Left renal pelvis (tissue), 4 donors: ENCODE measurements at regions not wholly inside any gene's neighbourhood (a gene's known extent, or its start where the extent isn't known, plus 50 kb on each side); places are given as distances from the start of the nearest gene placed in this dataset.

ENCODE experiments used
- DNase-seq, 4 donors: peaks; one replicate each; pipeline ENCODE4 v3.0.0-alpha.2; 2013; ENCODE audit warnings: low read depth in 4 of 4, low spot score in 3 of 4

DNA sequence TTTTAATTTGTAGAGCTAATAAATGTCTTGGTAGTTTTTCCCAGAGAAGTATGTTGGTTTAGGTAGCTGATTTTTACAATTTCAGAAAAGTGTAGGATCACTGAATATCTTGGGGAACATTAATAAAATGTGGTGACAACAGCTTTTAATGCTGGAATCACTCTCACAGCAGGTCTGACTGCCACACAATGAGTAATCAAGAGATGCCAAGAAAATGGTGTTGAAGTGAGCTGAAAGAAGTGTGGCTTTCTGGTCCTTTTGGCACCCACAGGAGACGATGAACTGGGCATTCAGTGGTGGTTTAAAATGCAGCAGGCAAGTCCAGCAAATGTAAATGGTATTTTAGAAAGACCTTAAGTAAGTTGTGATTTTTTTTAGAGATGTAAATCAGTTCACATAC is 175.8 kb downstream of the CBLN2 start:
- no peak for DNase-seq

- DNase-seq, result no peak
Observed at GRCh38 chr18:72360634-72361033, 183.5 kb downstream of the CBLN2 start.

DNA sequence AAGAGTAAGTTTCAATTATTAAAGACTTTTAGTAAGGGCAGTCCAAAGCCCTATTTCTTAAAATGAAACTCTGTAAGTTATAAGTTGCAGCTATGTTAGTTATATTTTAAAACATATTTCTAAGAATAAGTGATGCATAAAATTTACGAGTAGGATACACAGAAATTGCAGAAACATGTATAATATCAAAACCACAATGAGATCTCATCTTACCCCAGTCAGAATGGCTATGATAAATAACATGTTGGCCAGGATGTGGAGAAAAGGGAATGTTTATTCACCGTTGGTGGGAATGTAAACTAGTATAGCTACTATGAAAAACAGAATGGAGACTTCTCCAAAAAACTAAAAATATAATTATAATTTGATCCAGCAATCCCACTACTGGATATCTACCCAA is 201.2 kb downstream of the CBLN2 start:
- no peak for DNase-seq

DNA sequence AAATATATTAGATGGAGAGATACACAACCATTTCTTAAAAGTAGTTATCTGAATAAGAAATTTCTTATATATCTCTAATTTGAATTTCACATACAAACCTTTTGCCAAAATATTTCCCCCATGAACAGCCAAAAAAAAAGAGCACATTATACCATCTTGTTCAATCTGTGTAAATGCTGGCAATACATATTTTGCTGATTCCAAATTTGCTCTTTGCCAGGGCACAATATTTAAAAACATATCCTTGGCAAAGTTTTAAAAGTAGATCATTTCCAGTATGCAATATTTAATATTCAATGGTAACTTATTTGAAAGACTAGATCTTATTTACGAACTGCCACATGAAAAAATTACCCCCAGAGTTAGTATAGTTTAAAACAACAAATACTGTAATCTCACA is 204.2 kb downstream of the CBLN2 start:
- DNase-seq, result no peak

- DNase-seq, result no peak
Observed at GRCh38 chr18:72336786-72337185, 207.4 kb downstream of the CBLN2 start.

- no peak for DNase-seq
Observed at GRCh38 chr18:72329533-72329932, 214.6 kb downstream of the CBLN2 start.

DNA sequence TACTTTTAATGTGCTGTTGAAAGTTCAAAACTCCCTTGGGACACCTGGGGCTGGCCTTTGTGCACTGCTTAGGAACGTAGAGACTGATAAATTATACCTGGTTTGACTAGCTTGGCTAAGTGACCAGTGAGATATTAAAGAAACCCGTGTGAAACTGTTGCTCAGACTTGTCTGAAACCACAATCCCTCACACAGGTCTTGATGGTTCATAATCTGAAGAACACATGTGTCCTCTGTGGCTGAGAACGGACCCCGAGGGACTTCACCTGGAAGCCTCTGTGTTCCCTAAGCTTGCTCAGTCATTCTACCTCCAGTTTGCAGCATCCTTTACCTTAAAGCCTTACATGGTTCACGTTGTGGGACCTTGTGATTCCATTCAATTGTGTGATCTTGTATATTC is 218.8 kb downstream of the CBLN2 start:
- DNase-seq, result no peak

GRCh38 chr18:72324677-72325076 is 219.5 kb downstream of the CBLN2 start:
- no peak for DNase-seq

- DNase-seq, result no peak
Observed at GRCh38 chr18:72316497-72316896, 227.6 kb downstream of the CBLN2 start.

DNA sequence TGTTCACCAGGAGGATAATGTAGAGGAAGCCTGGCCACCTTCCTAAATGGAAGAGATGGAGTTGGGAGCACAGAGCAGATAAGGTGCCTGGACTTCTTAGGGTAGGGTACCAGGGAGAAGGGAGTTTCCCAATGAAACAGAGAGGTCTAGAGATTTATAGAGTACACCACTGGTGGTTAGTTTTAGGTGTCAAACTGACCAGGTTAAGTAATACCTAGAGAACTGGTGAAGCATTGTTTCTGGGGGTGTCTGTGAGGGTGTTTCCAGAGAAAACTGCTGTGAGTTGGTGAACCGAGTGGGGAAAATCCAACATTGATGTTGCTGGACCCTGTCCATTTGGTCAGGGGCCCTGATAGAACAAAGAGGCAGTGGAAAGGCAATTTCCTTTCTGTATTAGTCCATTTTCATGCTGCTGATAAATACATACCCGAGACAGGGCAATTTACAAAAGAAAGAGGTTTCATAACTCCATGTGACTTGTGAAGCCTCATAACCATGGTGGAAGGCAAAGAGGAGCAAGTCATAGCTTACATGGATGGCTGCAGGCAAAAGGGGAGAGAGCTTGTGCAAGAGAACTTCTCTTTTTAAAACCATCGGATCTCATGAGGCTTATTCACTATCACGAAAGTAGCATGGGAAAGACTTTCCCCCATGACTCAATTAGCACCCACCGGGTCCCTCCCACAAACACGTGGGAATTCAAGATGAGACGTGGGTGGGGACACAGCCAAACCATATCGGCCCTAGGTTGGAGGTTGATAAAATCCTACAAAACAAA is 260.8 kb downstream of the CBLN2 start:
- DNase-seq, result no peak

DNA sequence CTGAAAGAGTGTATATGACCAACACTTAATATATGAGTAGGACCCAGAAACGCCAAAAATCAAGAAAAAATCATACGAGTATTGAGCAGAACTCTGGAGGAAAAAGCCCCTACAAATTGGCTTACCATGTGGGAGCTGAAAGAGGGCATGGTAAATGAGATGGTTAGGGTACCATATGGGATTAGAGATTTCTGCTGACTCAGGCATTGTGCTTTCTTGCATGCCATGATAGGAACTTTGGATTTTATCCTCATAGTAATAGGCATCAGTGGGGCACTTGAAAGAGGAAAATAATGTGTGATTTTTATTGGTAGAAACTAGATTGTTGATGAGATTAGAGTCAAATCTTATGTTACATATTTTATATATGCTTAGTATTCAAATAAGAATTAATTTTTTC is 271.1 kb downstream of the CBLN2 start:
- no peak for DNase-seq

DNA sequence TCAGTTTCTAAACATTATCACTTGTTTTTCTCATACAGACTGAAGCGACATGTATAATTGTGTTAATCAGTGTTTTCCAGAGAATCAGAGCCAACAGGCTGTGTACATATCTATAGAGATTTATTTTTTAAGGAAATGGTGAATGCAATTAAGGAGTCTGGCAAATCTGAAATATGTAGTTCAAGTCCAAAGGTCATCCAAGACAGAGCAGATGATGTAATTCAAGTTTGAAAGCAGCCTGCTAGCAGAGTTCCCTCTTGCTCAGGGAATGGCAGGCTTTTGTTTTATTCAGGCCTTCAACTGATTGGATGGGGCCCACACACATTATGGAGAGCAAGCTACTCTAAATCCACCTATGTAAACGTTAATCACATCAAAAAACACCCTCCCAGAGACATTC is 282.6 kb downstream of the CBLN2 start:
- DNase-seq, result peak in 3 of 4 donors; percentile 12 to 17 (median 14)

DNA sequence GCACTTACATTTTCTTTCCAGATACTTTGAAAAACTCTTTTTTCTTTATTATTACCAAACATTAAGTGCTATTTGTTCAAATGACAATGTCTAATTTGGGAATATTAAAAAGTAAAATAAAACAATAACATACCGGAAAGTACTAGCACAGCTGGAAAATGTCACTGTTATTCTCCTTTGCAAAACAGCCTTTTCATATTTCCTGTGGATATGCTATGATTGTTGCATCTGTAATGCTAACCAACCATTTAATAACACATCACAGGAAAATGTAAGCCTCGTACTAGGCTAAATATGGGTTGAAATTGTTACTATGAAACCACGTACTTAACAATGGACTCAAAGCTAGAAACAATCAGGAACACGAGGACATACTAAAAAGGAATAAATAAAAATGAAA is 298.1 kb downstream of the CBLN2 start:
- DNase-seq, result peak in 1 of 4 donors; percentile 1

DNA sequence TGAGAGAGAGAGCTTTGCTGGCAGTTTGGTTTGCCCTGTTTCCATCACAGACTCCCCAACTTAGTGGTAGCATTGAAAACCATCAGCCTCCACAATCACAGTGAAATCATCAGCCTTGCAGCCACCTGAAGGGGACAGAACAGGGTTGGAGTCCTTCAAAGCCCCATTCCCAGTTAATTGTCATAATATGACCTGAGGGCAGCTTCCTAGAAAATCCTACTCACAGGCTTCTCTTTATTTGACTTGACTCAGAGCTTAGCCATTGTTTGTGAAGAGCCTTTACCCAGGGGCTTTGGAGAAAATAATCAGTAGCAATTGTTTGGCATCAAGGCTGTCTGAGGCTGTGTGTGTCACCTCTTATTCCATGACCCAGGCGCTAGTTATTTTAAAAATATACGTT is 308.7 kb downstream of the CBLN2 start:
- DNase-seq, result no peak

DNA sequence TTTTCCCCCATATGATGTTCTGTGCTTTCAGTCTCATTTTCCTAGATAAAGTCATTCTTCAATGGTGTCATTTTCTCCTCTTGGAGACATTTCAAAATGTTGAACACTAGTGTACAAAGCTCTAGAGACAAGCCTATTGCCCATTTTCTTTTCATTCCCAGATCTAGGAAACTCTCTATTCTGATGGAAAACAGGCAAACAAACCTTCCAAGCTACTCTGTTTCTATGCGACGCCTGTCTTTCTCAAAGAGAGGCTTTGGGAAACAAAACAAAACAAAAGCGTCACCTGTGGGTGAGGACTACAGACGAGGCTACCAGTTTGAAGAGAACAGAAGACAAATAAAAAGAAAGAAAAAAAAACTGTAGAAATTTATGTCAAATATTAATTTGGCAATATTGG is 311.0 kb downstream of the CBLN2 start:
- DNase-seq, result no peak

GRCh38 chr18:72232644-72233043 is 311.5 kb downstream of the CBLN2 start:
- no peak for DNase-seq

DNA sequence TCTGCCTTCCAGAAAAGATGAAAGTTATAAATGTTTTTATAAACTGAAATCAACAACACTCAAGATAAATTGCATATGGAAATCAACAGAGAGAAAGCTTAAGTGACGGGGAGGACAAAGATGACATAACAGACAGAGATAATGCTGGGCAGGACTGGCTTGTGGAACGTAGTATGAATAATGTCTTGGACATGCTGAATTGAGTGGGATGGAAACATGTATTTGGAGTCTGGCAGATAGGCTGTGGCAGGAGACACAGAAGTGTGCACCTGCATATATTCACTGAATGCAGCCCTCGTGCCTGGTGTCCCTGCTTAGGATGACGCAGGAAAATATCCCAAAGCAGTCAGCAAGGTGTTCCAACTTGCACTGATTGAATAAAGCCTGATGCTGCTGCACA is 318.2 kb downstream of the CBLN2 start:
- no peak for DNase-seq

DNA sequence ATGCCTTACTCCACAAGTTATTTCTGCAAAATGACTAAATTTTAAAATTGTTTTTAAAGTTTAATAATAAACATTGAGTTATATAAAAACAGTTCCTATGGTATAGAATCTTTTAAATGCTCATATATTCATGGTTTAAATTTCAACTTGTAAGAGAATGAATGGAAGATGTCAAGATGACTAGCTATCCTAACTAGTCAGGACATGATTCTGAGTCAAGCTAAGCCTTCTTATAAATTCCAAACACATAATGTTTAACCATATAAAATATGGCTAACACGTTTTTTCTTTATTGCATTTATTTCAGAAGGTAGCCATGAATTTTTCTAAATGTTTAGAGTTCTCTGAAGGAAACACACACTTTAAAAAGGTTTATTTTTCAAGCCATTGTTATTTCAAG is 320.4 kb downstream of the CBLN2 start:
- DNase-seq, result no peak

- DNase-seq, result no peak
Observed at GRCh38 chr18:72208920-72209676, 335.0 kb downstream of the CBLN2 start.

- DNase-seq, result no peak
Observed at GRCh38 chr18:72207280-72207679, 336.9 kb downstream of the CBLN2 start.

DNA sequence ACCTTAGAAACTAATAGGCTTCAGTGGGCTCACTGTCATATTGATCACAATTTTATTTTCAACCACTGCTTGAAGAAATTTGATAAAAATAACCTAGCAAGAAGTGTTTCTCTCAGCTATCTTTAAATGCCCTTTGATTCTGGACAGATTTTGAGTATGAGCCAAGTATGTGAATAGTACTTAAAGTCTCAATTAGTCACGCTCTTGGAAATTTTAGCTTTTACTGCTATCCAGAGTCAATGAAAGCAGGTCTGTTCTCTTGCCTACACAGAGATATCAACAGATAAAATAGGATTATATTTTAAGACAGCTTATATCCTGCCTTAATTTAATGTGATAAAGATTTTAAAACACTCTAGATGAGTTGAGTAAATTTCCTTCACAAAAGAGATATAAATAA is 337.3 kb downstream of the CBLN2 start:
- no peak for DNase-seq

DNA sequence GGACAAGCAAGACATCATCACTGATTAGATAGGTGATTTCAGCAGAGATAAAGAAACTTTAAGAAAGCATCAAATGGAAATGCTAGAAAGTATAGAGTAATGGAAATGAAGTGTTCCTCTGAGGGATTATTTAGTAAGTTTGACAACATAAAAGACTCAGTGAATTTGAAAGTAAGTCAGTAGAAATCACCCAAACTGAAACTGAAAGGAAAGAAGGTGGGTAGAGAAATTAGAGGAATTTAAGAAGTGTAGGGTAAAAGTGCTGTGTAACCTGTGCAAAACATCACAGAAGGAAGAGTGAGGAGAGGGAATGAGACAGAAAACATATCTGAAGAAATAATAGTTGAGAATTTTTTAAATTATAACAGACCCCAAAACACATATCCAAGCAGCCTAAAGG is 343.1 kb downstream of the CBLN2 start:
- no peak for DNase-seq
